GM21529 (cell line): ENCODE measurements at regions not wholly inside any gene's neighbourhood (a gene's known extent, or its start where the extent isn't known, plus 50 kb on each side); places are given as distances from the start of the nearest gene placed in this dataset.
"Not testable (repeated sequence)": the region's sequence is repeated elsewhere in the genome, so short reads cannot be mapped to it uniquely, and the experiment has no call there.

Source experiments
- ATAC-seq: cut with Tn5 transposase; IDR thresholded peaks from one replicate; pipeline ENCODE4 v1.9.1; 2021; ENCODE audit not compliant: unreplicated experiment

- ATAC-seq, result no peak
Measured at GRCh38 chr17:71494062-71494855, 626.6 kb upstream of the SOX9 start.

- ATAC-seq, result no peak
Measured at GRCh38 chr17:71495420-71495819, 625.4 kb upstream of the SOX9 start.

- ATAC-seq, result no peak
Measured at GRCh38 chr17:71496552-71496951, 624.3 kb upstream of the SOX9 start.

- ATAC-seq, result no peak
Measured at GRCh38 chr17:71500761-71501555, 619.9 kb upstream of the SOX9 start.

- no peak for ATAC-seq
Measured at GRCh38 chr17:71501711-71502110, 619.1 kb upstream of the SOX9 start.

GRCh38 chr17:71502443-71502842, 618.4 kb upstream of the SOX9 start:
- ATAC-seq, result no peak

GRCh38 chr17:71503710-71504465, 616.9 kb upstream of the SOX9 start:
- ATAC-seq, result no peak

- ATAC-seq, result no peak
Measured at GRCh38 chr17:71505200-71505599, 615.6 kb upstream of the SOX9 start.

- ATAC-seq, result no peak
Measured at GRCh38 chr17:71505981-71506380, 614.8 kb upstream of the SOX9 start.

- no peak for ATAC-seq
Measured at GRCh38 chr17:71511266-71511995, 609.4 kb upstream of the SOX9 start.

- ATAC-seq, result not testable (repeated sequence)
Measured at GRCh38 chr17:71513725-71514124, 607.1 kb upstream of the SOX9 start.

GRCh38 chr17:71516149-71516548, 604.7 kb upstream of the SOX9 start:
- ATAC-seq, result no peak

GRCh38 chr17:71519285-71519684, 601.5 kb upstream of the SOX9 start:
- ATAC-seq, result no peak

GRCh38 chr17:71521724-71522123, 599.1 kb upstream of the SOX9 start:
- ATAC-seq, result no peak

- ATAC-seq, result no peak
Measured at GRCh38 chr17:71522383-71522782, 598.4 kb upstream of the SOX9 start.

GRCh38 chr17:71527311-71527710, 593.5 kb upstream of the SOX9 start:
- no peak for ATAC-seq

GRCh38 chr17:71528210-71528609, 592.6 kb upstream of the SOX9 start:
- no peak for ATAC-seq

GRCh38 chr17:71530248-71530647, 590.6 kb upstream of the SOX9 start:
- ATAC-seq, result no peak

- no peak for ATAC-seq
Measured at GRCh38 chr17:71535321-71535720, 585.5 kb upstream of the SOX9 start.

- no peak for ATAC-seq
Measured at GRCh38 chr17:71546419-71546818, 574.4 kb upstream of the SOX9 start.

GRCh38 chr17:71547904-71548303, 572.9 kb upstream of the SOX9 start:
- ATAC-seq, result no peak
